Stimulated activated CD8-positive, alpha-beta memory T cell treated with anti-CD3 and anti-CD28 coated beads, Interleukin-15, amount 100 ng/mL, for 24 hours (primary cell): ENCODE measurements at regions not wholly inside any gene's neighbourhood (a gene's known extent, or its start where the extent isn't known, plus 50 kb on each side); places are given as distances from the start of the nearest gene placed in this dataset.

ENCODE experiments used
- DNase-seq: peaks from one replicate; pipeline ENCODE4 v3.0.0-alpha.2; 2020; ENCODE audit warnings: low read depth

DNA sequence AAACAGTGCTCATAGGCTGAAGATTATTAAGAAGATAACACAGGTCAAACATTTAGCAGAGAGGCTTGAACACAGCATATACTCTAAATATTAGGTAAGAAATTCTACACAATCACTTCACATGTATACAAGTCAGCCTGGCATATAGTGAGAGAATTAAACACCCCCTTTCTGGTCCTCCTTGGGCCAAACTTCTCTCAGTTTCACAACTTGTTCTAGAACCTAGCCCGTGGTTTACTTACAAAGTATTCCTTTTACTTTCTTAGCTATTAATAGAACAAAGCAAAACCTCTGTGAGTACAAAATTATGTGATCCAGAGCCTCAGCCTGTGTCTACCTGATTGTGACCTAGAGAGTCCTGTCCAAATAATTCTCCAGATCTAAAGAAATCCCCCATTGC, 562.8 kb downstream of the TNS1 start:
- DNase-seq, result no peak

DNA sequence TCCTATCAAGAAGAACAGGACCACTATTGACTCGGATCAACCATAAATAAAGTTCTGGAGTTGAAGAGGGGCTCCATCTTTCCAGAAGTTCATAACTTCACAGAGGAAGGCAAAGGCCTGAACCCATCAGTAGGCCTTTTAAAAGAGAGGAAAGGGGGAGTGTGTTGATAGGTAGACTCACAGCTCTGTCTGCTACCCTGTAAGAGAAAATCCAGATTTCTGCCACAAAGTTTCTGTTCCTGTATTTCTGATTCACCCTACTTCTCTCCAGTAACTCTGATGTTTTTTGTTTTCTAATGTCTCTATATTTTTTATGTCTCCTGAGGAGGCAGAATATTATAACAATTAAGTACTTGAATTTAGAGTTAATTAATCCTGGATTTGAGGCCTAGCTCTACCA, 564.0 kb downstream of the TNS1 start:
- no peak for DNase-seq

DNA sequence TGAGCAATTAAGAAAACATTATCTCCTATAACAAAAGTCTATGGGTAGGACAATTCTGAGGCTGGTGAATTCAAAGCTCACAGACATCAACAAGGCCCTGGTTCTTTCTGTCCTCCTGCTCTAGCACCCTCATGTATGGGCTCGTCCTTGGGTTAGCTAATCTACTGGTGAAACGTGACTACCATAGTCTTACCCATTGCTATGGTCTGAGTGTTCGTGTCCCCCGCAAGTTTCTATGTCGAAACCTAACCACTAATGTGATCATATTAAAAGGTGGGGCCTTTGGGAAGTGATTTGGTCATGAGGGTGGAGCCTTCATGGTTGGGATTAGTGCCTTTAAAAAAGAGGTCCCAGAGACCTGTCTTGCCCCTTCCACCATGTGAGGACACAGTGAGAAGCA, 564.7 kb downstream of the TNS1 start:
- no peak for DNase-seq

DNA sequence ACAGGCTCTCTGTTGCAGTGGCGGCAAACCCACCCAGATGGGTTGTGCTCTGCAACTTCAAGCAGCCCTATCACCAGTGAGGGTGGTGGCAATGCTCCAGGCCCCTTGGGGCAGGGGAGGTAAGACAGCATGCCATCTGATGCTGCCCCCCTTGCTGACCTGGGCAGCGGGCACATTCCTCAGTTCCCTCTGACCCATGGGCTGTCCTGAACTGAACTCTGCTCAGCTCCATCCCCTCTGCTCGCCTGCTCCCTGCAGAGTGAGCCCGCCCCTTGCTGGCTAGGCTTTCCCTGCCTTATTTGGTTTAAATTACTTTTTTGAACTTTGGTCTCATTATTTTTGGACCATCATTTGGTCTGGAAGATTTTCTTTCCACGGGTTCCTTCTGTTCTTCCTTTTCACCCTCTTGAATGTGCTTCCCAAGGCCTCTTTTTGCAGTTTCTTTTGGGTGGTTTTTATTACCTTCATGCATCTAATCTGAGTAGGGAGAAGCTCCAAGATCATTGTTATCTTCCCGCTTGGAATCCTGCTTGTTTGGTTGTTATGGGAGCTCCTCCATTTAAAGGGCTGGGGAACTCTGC, 565.4 kb downstream of the TNS1 start:
- DNase-seq, result no peak

DNA sequence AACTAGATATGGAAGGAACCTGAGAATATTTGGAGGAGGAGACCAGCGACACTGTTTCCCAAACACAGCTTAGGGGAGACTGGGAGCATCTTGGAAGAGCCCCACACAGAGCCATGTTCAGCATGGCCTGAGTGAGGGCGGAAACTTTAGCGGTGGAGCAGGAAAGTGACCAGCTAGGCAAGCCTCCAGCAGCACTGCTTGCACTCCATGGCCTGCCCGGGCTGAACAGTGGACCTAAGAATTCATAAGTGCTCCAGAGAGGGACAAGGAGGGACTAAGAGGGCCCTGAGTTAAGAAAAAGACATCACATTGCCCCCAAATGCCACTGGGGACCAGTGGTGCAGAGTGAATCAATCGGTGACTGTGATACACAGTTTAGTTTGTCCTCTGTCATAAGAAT, 566.4 kb downstream of the TNS1 start:
- no peak for DNase-seq

DNA sequence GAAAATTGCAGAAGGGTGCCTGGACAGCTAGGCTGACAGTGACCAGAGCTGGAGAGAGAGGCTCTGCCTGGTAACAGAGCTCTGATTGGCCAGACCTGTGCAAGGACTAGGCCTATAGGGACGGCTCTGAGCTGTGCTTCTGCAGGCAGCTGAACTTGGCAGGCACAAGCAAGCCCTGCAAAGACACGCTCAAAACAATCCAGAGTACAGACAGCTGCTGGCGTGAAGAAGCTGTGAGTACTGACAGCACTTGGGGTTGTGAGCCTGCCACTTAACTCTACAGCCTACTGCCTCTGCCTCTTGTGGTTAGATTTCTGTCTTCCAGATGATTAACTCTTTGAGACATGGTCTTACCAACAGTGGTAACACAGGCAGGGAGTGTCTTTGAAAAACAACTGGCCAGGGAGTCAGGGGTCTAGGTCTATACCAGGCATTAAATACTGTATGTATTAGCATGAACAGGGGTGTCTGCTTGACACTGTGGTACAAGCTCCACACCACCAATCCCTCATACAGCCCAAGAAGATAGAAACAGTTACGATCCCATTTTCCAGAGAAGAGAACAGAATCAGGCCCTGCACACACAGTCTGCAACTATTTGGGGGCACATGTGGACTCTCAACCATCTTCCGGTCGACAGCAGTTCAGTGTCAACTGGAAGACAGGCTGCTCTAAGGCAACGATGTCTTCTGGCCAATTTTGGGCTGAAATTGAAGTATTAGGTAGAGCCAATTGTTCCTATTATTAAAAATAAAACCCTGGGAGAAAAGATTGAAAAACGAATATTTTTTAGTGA, 568.4 kb downstream of the TNS1 start:
- DNase-seq, result no peak

DNA sequence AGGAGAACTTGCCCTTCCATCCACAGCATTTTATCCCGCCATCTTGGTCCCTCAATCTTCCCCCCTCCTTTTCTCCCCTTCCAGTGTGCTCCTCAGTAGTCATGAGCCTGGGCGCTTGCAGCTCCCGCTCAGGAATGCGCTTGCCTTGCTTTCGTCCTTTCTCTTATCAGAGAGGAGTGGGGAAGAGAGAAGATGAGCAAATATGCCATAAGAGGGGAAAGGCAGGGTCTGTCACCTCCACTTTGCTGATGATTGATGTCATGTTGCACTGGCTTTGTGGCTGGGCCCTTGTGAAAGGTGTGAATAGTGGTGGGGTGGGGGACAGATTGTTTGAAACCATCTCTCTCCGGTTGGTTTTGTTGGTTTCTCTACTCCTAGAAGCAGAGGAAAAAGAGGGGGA, 569.3 kb downstream of the TNS1 start:
- DNase-seq, result no peak

DNA sequence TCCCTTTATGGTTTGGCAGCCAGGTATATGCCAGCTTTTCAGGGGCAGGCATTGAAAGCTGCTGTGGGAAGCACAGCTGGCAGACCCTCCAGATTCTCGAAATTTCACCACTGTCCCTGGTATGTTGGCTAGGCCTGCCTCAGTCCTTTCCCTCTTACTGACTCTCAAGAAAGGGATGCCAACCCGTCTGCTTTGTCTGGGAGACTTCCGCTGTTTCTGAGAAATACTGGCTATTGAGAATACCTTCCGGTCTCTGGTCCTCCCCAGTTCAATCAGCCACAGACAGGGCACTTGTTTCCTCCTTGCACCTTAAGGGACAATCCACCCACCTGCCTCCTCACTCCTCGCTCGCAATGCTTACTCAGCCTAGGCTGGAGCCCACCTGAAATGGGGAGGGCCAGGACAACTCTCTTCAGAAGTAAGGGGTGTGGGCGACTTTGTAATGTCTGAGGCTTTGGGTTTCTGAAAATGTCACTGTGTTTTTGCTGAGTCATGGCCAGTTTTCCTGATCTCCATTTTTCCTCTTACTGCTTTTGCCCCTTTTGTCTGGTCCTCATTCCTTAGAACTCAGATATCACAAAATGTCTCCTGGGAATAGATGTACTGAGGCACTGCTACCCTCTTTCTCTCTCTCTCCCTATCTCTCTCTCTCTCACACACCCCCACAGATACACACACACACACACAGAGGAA, 571.1 kb downstream of the TNS1 start:
- no peak for DNase-seq

DNA sequence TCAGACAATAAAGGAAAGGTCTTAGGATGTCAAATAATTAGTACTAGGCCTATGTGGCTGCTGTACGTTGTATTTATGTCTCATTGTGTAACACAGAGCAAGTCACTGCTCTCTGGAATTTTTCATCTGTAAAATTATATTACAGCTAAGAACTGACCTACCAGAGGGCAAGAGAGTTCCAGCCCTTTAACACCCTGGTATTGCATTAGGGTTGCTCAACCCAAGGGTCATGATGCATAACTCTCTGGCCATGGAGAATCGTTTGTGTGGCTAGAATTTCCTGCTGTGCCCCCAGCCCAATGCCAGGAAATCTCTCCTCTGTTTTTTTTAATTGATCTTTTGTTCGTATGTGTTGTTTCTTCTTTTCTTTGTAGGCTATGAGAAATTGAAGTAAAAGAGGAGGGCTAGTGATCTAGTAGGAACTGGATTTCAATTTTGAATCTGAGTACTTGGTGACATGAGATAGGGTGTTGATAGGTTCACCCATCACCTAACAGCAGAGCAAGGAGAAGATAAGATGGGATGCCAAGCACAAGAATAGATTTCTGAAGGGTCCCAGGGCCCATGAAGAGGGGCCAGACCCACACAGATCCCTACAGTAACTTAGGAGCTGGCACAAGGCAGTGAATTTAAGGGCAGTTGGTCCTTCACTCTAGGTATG, 571.2 kb upstream of the TNP1 start:
- DNase-seq, result no peak

DNA sequence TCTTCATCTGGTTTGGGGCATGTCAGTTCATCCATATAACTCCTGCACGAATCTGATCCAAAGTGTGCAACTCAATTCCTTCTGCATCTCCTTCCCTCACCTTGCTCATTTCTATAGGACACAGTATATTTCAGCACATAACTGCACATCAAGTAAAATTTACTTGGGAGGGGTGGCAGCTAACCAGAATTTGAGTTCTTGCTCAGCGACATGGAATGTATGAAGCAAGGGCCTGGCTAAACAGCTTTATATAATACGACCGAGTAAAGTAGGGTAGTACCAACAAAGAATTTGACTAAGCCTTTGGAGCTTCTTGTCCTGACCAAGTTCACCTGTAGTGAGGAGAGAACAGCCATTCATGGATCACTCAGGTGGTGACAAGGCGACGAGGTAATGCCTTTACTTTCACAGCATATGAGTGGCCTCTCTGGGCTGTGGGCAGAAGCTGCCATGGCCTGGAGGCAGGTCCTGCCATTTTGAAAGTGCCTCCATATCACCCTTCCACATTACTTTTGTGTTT, 570.2 kb upstream of the TNP1 start:
- DNase-seq, result no peak

DNA sequence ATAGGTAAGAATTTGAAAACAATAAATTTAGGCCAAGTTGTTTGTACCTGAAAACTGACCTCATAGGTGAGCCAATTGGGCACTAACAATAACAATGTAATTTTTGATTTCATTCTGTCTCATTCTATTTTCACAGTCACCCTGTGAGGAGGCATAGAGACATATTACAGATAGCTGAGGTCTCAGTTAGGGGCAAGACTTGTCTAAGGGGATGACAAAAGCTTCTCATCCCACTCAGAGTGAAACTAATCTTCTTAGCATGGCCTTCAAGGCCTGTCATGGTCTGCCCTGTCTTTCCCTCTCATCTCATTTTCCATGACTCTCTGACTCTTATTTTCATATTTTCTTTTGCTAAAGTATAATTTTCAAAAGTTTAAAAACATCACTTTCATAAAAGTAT, 562.0 kb upstream of the TNP1 start:
- DNase-seq, result no peak

DNA sequence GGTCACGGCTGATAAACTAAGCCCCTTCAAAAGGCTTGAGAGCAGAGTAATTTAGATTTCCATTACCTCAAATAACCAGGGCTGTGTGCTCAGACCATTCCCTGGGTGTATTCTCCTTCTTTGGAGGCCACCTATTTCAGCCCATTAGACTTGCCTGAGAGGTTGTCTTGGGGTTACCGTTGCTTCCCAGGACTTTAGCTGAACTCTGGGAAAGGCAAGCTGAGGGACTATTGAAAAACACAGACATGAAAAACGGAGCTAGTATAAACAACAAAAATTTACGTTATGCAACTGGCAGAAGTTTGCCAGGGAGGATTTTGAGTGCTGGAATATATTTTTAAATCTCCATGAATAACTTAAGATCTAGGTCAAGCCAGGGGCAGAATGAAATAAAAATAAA, 561.0 kb upstream of the TNP1 start:
- DNase-seq, result no peak

DNA sequence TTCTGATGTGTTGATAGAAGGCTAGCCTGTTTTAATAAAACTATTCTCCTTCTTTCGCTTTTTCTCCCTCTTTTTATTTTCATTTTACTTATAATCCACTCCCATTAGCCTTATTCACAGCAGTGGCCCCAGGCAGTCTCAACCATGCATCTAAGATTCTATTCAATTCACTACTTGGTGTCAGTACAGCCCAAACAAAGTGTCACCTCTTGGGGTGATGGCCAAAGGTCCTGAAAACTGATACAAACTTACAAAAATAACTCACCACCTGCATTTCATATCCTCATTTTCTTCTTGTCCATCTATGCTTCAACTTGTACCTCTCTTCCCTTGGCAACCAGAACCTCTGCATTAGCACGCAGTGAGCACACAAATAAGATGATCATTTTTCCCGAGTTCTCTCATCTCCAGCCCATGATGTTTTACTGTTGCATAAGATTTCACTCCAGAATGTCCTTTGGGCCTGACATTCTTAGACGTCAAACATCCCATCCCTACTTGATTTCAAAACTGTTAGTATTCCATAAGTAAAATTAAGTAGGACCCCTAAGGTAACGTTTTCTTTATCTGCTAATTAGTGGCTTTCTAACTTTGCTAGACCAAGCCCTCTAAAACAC, 559.3 kb upstream of the TNP1 start:
- no peak for DNase-seq

DNA sequence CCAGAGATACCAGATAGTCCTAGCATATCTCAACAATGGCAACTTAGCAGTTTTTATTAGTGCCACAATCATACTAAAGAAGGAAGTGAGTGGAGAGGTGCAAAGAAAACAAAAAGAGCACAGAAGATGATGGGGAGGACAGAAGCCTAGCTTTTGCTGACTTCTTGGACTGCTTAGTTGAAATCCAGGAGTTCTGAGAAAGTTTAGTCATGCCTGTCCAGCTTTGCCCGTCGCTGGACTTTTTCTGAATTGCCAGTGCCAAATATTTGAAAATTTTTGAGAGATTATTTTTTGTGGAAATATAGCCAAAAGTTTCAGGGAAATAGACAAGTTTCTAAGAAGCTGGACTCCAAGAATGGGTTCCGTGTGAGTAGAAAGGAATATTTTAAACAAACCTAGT, 558.7 kb upstream of the TNP1 start:
- no peak for DNase-seq

DNA sequence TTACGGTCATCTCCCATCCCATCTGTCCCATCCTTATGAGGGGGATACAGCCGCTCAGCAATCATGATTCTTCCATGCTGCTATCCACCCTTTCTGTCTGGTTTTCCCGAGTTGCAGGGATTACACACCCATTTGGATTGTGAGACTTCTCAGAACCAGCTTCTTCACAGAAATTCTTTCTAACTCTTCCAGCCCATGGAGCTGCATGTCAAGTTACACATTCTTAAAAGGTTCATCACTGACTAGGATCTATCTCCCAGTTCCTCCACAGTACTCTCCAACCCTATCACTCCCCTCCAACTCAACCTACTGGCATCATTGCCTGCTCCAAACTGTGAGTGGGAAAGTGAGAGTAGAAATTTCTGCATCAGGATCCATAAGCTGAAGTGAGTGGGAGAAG, 558.2 kb upstream of the TNP1 start:
- DNase-seq, result no peak

DNA sequence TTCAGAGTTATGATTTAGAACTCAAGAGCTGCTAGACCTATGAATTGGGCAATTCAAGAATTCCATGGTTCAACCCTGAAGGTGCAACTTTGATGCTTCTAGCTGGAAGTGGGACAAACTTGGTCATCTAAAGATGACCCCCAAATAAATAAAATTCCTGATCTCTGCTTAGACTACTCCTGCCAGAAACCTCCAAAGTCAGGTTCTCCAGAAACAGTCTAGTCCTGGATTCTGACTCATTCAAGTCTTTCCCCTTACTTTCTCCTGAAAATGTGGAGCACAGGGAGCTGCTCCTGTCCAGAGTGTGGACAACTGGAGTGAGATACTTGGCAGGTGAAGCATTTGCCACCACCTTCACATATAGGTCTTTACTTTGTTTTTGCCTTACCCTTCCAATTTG, 557.7 kb upstream of the TNP1 start:
- no peak for DNase-seq

DNA sequence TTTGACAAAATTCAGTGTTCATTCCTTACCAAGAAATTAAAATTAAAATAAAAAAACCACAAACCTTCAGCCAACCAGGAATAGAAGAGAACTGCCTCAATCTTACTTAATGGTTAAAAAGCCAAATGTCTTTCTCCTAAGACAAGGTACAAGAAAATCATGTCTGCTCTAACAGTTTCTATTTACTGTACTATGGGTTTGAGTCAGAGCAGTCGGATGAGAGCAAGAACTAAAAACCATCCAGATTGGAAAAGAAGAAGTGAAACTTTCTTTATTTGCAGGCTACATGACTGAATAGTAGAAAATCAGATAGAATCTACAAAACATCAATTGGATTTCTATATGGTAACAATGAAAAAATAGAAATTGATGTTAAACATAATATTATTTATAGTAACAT, 555.5 kb upstream of the TNP1 start:
- DNase-seq, result no peak

DNA sequence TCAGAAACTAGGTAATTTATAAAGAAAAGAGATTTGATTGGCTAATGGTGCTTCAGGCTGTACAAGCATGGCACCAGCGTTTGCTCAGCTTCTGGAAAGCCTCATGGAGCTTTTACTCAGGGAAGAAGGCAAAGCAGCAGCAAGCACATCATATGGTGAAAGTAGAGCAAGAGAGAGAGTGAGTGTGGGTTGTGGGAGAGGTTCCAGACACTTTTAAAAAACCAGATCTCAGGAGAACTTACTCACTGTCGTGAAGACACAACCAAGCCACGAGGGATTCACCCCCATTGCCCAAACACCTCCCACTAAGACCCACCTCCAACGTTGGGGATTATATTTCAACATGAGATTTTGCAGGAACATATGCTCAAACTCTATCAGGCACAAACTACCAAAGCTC, 554.6 kb upstream of the TNP1 start:
- DNase-seq, result no peak

DNA sequence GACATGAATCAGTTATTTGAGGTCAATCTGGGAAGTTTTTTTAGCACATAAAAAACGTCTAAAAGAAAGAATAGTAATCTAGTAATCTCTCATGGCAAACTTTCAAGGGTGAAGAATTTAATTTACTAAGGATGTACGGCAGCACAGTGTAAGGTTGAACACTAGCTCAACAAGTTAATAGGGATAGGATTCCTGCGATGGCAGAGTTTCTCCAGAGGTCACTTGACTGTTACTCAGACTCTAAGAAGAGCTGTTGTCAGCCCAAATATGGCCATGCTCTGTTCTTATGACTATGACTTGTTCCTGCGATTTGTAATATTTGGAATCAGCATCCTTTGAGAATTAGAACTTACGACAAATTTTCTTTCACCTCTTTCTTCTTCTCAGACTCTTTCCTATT, 553.3 kb upstream of the TNP1 start:
- DNase-seq, result no peak

DNA sequence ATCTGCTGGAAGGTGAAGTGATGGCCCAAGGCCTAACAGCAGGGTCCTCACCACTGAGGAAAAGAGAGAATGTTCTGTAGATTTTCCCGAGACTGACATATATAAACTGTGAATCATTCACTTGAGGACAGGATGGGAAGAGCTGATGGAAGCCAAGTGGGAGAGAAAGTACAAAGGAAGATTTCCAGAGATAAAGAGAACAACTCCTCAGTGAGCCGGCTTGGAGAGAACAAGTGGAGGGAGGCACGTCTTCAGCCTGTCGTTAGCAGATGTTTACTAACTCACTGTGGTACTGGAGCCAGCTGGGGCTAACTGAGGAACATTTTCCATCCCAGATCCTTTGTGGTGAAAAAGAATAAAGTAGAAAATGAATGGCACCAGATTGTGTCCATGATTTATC, 552.9 kb upstream of the TNP1 start:
- DNase-seq, result no peak

DNA sequence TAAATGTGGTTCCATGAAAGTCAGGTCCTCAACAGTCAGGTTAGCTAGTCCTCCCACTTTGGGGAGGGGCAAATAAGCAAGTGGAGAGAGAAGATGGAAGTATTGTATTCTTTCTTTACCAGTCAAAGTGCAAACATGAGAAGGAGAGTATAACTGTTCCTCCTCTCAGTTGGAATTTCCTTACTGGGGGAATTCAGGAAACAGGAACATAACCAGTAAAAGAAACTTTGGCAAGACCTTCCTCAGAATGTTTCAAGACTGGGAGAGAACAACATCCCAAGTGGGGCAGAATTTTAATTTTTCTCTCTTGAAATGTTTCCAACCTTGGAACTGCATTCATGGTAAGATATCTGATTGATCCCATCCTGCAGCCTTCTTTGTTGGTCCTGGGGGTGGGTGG, 552.4 kb upstream of the TNP1 start:
- DNase-seq, result no peak

DNA sequence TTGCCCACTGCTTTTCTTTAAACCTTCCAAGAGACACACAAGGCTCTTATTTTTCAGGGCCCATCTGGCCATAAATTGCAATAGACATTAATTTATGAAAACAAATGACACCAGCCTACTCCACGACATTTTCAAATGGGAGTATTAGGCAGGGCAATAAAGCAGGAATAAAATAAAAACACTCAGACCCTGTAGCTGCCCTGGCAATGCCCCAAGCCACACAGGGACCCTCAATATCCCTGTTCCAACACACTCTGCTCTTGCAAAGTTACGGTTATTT, 550.8 kb upstream of the TNP1 start:
- DNase-seq, result no peak
